ENCODE measurements at regions not wholly inside any gene's neighbourhood (a gene's known extent, or its start where the extent isn't known, plus 50 kb on each side); places are given as distances from the start of the nearest gene placed in this dataset.

DNA sequence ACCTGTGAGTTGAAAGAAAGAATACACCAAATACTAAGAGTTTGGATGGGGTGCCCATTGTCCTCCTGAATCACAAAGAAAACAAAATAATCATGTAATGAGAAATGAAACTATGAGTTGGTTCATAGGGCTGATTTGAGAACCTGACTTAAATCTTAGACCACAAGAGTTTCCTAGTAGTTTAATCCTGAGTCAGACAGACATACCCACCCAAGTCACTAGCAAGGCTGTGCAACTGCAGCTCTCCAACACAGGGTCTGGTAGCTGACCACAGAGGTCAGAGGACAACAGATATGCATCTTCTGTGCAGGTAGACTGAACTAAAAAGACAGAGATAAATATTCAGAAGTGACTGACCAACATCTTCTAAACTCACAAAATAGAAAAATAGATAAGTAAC, 296.3 kb upstream of the TMCO5A start:
- no peak overlapping the region for H3K4me3 ChIP-seq
- no peaks in the 10 kb centered on the region for H3K4me1 ChIP-seq
- no peaks in the 10 kb centered on the region for H3K27me3 ChIP-seq
- no peaks in the 10 kb centered on the region for H3K9me3 ChIP-seq
- DNase-seq: no peak
- H3K36me3 ChIP-seq: no peaks in the 10 kb centered on the region
- no peak for ATAC-seq
- TF ChIP-seq, protein P1, sequence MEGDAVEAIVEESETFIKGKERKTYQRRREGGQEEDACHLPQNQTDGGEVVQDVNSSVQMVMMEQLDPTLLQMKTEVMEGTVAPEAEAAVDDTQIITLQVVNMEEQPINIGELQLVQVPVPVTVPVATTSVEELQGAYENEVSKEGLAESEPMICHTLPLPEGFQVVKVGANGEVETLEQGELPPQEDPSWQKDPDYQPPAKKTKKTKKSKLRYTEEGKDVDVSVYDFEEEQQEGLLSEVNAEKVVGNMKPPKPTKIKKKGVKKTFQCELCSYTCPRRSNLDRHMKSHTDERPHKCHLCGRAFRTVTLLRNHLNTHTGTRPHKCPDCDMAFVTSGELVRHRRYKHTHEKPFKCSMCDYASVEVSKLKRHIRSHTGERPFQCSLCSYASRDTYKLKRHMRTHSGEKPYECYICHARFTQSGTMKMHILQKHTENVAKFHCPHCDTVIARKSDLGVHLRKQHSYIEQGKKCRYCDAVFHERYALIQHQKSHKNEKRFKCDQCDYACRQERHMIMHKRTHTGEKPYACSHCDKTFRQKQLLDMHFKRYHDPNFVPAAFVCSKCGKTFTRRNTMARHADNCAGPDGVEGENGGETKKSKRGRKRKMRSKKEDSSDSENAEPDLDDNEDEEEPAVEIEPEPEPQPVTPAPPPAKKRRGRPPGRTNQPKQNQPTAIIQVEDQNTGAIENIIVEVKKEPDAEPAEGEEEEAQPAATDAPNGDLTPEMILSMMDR (IDR thresholded peaks at IDR 0.05): no peak
- H3K27ac ChIP-seq: no peak overlapping the region
- intact Hi-C loops (cut with DNase I): no loop called here

- ATAC-seq (no peak), DNase-seq (no peak)
- no peaks in the 10 kb centered on the region for H3K4me1 ChIP-seq
- intact Hi-C loops (cut with DNase I): no loop called here
- no peak overlapping the region for H3K4me3 ChIP-seq
- no peaks in the 10 kb centered on the region for H3K9me3 ChIP-seq
- no peaks in the 10 kb centered on the region for H3K27me3 ChIP-seq
- H3K36me3 ChIP-seq: no peaks in the 10 kb centered on the region
- no peak overlapping the region for H3K27ac ChIP-seq
- TF ChIP-seq, protein P1 (IDR thresholded peaks at IDR 0.05): no peak
These were observed 295.7 kb upstream of the TMCO5A start for GRCh38 chr15:37638691-37639090.

- DNase-seq: no peak
- Histone ChIP-seq H3K27ac (no peak overlapping the region), H3K4me1 (no peaks in the 10 kb centered on the region), H3K9me3 (peaks cover 0 to 51% of the 10 kb centered on the region in 2 donors), H3K36me3 (no peaks in the 10 kb centered on the region), H3K27me3 (no peaks in the 10 kb centered on the region), H3K4me3 (no peak overlapping the region)
- TF ChIP-seq, protein P1 (IDR thresholded peaks at IDR 0.05): no peak
- ATAC-seq: no peak
- intact Hi-C loops (cut with DNase I): no loop called here
These were observed 281.6 kb upstream of the TMCO5A start for GRCh38 chr15:37652646-37653417.

- ATAC-seq (no peak), DNase-seq (peak in 1 of 4 donors; percentile 17)
- Histone ChIP-seq H3K4me3 (no peak overlapping the region), H3K27me3 (no peaks in the 10 kb centered on the region), H3K4me1 (no peaks in the 10 kb centered on the region), H3K36me3 (no peaks in the 10 kb centered on the region), H3K9me3 (no peaks in the 10 kb centered on the region), H3K27ac (no peak overlapping the region)
- TF ChIP-seq, protein P1 (IDR thresholded peaks at IDR 0.05): no peak
- intact Hi-C loops (cut with DNase I): no loop called here
These were observed 256.3 kb upstream of the TMCO5A start for GRCh38 chr15:37678124-37678523.

GRCh38 chr15:37679627-37680026, 254.8 kb upstream of the TMCO5A start:
- DNase-seq (no peak), ATAC-seq (no peak)
- no peaks in the 10 kb centered on the region for H3K27me3 ChIP-seq
- no peaks in the 10 kb centered on the region for H3K4me1 ChIP-seq
- intact Hi-C loops (cut with DNase I): no loop called here
- H3K27ac ChIP-seq: no peak overlapping the region
- no peaks in the 10 kb centered on the region for H3K36me3 ChIP-seq
- TF ChIP-seq, protein P1 (IDR thresholded peaks at IDR 0.05): no peak
- H3K9me3 ChIP-seq: no peaks in the 10 kb centered on the region
- no peak overlapping the region for H3K4me3 ChIP-seq

Measured in left lung (tissue), 4 donors.